Parathyroid adenoma (tissue), 2 donors: ENCODE measurements at regions not wholly inside any gene's neighbourhood (a gene's known extent, or its start where the extent isn't known, plus 50 kb on each side); places are given as distances from the start of the nearest gene placed in this dataset.

ENCODE experiments used
- H2AFZ ChIP-seq: fragments of 300-600 bp; sonication (generic); one replicate; pipeline ENCODE4 v1.7.0; 2017; ENCODE audit warnings: antibody characterized with exemption, mild to moderate bottlenecking
- H3K27ac ChIP-seq: fragments of 300-600 bp; sonication (generic); one replicate; pipeline ENCODE4 v1.7.0; 2017
- H3K27me3 ChIP-seq: fragments of 300-600 bp; sonication (generic); one replicate; pipeline ENCODE4 v1.7.0; 2017; ENCODE audit warnings: low read length; ENCODE audit not compliant: control insufficient read depth, insufficient read depth
- H3K36me3 ChIP-seq: fragments of 300-600 bp; sonication (generic); one replicate; pipeline ENCODE4 v1.7.0; 2017; ENCODE audit warnings: low read length; ENCODE audit not compliant: control insufficient read depth, insufficient read depth
- H3K4me1 ChIP-seq: fragments of 300-600 bp; sonication (generic); one replicate; pipeline ENCODE4 v1.7.0; 2017; ENCODE audit warnings: control low read depth
- H3K4me2 ChIP-seq: fragments of 300-600 bp; sonication (generic); one replicate; pipeline ENCODE4 v1.7.0; 2017; ENCODE audit warnings: low read length
- H3K4me3 ChIP-seq: fragments of 300-600 bp; sonication (generic); one replicate; pipeline ENCODE4 v1.7.0; 2017; ENCODE audit warnings: low read depth, low read length
- H3K79me2 ChIP-seq: fragments of 300-600 bp; sonication (generic); one replicate; pipeline ENCODE4 v1.7.0; 2017; ENCODE audit warnings: control low read depth
- H3K9ac ChIP-seq: fragments of 300-600 bp; sonication (generic); one replicate; pipeline ENCODE4 v1.7.0; 2017; ENCODE audit warnings: mild to moderate bottlenecking
- H3K9me3 ChIP-seq: fragments of 300-600 bp; sonication (generic); one replicate; pipeline ENCODE4 v1.7.0; 2017; ENCODE audit warnings: low read length; ENCODE audit not compliant: control insufficient read depth
- CTCF ChIP-seq: fragments of 300-600 bp; sonication (generic); IDR thresholded peaks from one replicate; pipeline ENCODE4 v1.7.0; 2017; ENCODE audit warnings: antibody characterized with exemption, mild to moderate bottlenecking
- donor health status: primary hyperparathyroidism.

- Histone ChIP-seq H3K9ac (no peak overlapping the region), H2AFZ (no peak overlapping the region), H3K4me3 (no peak overlapping the region), H3K27me3 (no peaks in the 10 kb centered on the region), H3K79me2 (no peaks in the 10 kb centered on the region), H3K4me2 (no peak overlapping the region), H3K36me3 (no peaks in the 10 kb centered on the region), H3K4me1 (no peaks in the 10 kb centered on the region), H3K27ac (no peak overlapping the region), H3K9me3 (no peaks in the 10 kb centered on the region)
- no peak for TF ChIP-seq CTCF
These were observed 284.2 kb downstream of the DOK5 start for GRCh38 chr20:54759589-54759988.

GRCh38 chr20:54746796-54747195, 271.4 kb downstream of the DOK5 start:
- Histone ChIP-seq H2AFZ (no peak overlapping the region), H3K79me2 (no peaks in the 10 kb centered on the region), H3K27ac (no peak overlapping the region), H3K9me3 (no peaks in the 10 kb centered on the region), H3K4me1 (no peaks in the 10 kb centered on the region), H3K4me2 (no peak overlapping the region), H3K36me3 (no peaks in the 10 kb centered on the region), H3K27me3 (no peaks in the 10 kb centered on the region), H3K4me3 (no peak overlapping the region), H3K9ac (no peak overlapping the region)
- TF ChIP-seq CTCF: no peak

- H3K4me1 ChIP-seq: no peaks in the 10 kb centered on the region
- no peak overlapping the region for H3K9ac ChIP-seq
These were observed 270.4 kb downstream of the DOK5 start for GRCh38 chr20:54745780-54746179.

GRCh38 chr20:54744097-54744496, 268.7 kb downstream of the DOK5 start:
- no peak overlapping the region for H3K4me3 ChIP-seq
- TF ChIP-seq CTCF: no peak
- no peak overlapping the region for H3K27ac ChIP-seq
- no peaks in the 10 kb centered on the region for H3K27me3 ChIP-seq
- no peak overlapping the region for H3K9ac ChIP-seq
- no peaks in the 10 kb centered on the region for H3K79me2 ChIP-seq
- no peak overlapping the region for H3K4me2 ChIP-seq
- H3K4me1 ChIP-seq: no peaks in the 10 kb centered on the region
- no peak overlapping the region for H2AFZ ChIP-seq
- H3K9me3 ChIP-seq: no peaks in the 10 kb centered on the region
- H3K36me3 ChIP-seq: no peaks in the 10 kb centered on the region

More at GRCh38 chr20:54745780-54746179, 270.4 kb downstream of the DOK5 start:
- Histone ChIP-seq H2AFZ (no peak overlapping the region), H3K9me3 (no peaks in the 10 kb centered on the region), H3K36me3 (no peaks in the 10 kb centered on the region), H3K27ac (no peak overlapping the region), H3K4me3 (no peak overlapping the region), H3K79me2 (no peaks in the 10 kb centered on the region), H3K4me2 (no peak overlapping the region), H3K27me3 (no peaks in the 10 kb centered on the region)
- no peak for TF ChIP-seq CTCF

GRCh38 chr20:54742193-54742592, 266.8 kb downstream of the DOK5 start:
- no peaks in the 10 kb centered on the region for H3K79me2 ChIP-seq
- H3K9ac ChIP-seq: no peak overlapping the region
- H2AFZ ChIP-seq: no peak overlapping the region
- no peaks in the 10 kb centered on the region for H3K4me1 ChIP-seq
- no peak overlapping the region for H3K4me2 ChIP-seq
- no peak overlapping the region for H3K27ac ChIP-seq
- H3K36me3 ChIP-seq: no peaks in the 10 kb centered on the region
- no peaks in the 10 kb centered on the region for H3K27me3 ChIP-seq
- TF ChIP-seq CTCF: no peak
- no peaks in the 10 kb centered on the region for H3K9me3 ChIP-seq
- H3K4me3 ChIP-seq: no peak overlapping the region
